SW480 (cell line): ENCODE measurements at regions not wholly inside any gene's neighbourhood (a gene's known extent, or its start where the extent isn't known, plus 50 kb on each side); places are given as distances from the start of the nearest gene placed in this dataset.
"Not testable (repeated sequence)": the region's sequence is repeated elsewhere in the genome, so short reads cannot be mapped to it uniquely, and the experiment has no call there.

Source experiments
- DNase-seq: peaks from one replicate; pipeline ENCODE4 v3.0.0-alpha.2; 2016; ENCODE audit warnings: low spot score

GRCh38 chr4:123159479-123159878 is 237.1 kb upstream of the NUDT6 start:
- no peak for DNase-seq

DNA sequence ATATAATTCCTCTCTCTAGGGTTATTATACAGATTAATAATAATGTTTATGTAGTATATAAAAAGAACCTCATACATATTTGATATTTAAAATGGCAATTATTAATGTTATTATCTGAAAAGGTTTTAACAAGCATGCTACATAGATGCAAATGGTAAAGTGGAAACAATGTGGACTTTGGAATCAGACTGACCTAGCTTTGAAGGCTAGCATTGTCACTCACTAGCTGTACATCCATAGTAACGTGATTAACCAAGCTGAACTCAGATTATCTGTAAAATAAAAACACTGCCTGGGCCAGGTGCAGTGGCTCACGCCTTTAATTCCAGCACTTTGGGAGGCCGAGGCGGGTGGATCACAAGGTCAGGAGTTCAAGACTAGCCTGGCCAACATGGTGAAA is 233.7 kb upstream of the SPRY1 start:
- no peak for DNase-seq

GRCh38 chr4:123163501-123163900 is 233.1 kb upstream of the SPRY1 start:
- no peak for DNase-seq

- DNase-seq, result no peak
These were observed 230.6 kb upstream of the SPRY1 start for GRCh38 chr4:123166023-123166422.

- DNase-seq, result no peak
These were observed 228.7 kb upstream of the SPRY1 start for GRCh38 chr4:123167931-123168330.

DNA sequence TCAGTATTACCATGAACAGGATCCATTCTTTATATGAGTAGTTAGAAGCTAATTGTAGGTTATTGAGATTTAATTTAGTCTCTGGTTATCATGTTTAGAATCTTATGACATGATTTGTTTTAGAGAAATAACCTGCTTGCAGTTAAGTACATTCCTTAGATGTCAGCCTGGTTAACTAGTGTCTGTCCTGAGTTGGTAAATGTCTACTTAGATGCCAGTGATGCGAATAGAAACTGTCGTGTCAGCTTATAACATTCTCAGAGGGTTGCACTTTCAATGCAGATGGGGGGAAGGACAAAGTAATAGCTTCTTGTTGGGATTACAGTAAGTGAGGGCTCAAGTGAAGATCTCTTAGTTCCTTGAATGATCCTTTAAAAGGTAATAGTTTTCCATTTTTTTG is 227.8 kb upstream of the SPRY1 start:
- no peak for DNase-seq

GRCh38 chr4:123170843-123171242 is 225.8 kb upstream of the SPRY1 start:
- DNase-seq, result no peak

DNA sequence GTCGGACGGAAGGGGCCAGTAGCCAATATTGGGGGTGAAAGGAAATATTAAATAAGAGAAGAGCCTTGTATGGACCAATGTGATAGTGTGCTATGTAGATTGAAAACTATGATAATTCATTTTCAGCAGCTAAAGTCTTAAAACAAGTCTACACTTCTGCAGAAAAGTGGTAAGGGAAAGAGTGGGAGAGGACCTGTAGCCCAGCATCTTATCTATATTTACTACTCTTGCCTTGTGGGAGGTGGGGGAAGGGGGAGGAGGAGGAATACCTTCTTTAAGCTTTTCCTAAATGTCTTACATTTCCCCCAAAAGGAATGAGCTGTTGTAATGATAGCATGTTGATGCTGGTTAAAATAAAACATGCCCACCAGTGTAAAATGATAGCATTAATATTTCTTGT is 220.0 kb upstream of the SPRY1 start:
- DNase-seq, result no peak

- DNase-seq, result no peak
These were observed 214.3 kb upstream of the SPRY1 start for GRCh38 chr4:123182289-123182688.

DNA sequence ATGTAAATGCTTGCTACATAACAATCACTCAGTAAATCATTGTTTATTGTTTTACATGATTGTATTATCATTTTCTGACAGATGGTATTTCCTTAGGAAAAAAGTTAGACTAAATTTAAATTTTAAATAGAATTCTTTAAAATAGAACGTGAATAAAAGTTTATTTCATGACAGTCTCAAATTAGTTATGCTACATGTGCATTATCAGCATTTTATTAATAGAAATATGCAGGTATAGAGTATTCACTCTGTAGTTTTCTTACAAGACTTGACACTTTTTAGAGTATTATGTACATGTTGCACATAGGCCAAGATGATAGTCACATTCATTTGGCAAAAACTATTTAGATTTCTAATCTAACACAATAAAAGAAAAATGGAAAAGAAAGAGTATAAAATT is 213.3 kb upstream of the SPRY1 start:
- DNase-seq, result no peak

- not testable (repeated sequence) for DNase-seq
These were observed 212.8 kb upstream of the SPRY1 start for GRCh38 chr4:123183754-123184153.

DNA sequence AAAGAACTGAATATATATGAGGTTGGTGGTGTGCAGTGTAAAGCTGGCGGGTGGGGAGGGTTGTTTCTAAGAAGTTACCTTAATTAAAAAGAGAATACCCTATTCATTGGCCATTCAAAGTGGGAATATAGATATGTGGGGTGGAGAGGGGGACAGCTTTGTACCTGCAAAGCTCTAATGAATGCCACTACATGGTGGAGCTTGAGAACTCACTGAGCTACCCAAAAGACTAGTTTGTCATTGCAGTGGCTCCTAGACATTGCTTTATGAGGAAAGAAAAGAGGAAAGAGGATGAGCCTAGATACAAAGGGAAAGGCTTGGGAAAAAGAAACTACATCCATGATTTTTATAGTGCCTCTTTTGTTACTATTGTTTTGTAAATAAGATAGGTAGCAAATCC is 209.9 kb upstream of the SPRY1 start:
- DNase-seq, result no peak

- DNase-seq, result no peak
These were observed 206.4 kb upstream of the SPRY1 start for GRCh38 chr4:123190176-123190575.

DNA sequence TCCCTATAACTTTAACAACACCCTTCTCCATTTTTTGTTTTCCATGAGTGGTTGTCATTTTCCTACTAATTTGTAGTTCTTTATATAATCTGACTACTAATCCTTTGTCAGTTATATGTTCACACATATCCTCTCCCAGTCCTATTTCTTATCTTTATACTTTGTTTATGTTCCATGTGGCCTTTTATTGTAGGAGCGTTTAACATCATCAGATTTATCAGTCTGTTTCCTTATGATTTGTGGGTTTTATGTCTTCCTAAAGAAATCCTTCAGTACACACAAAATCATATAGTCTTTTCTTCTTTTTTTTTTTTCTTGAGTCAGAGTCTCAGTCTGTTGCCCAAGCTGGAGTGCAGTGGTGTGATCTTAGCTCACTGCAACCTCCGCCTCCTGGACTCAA is 204.9 kb upstream of the SPRY1 start:
- DNase-seq, result no peak

DNA sequence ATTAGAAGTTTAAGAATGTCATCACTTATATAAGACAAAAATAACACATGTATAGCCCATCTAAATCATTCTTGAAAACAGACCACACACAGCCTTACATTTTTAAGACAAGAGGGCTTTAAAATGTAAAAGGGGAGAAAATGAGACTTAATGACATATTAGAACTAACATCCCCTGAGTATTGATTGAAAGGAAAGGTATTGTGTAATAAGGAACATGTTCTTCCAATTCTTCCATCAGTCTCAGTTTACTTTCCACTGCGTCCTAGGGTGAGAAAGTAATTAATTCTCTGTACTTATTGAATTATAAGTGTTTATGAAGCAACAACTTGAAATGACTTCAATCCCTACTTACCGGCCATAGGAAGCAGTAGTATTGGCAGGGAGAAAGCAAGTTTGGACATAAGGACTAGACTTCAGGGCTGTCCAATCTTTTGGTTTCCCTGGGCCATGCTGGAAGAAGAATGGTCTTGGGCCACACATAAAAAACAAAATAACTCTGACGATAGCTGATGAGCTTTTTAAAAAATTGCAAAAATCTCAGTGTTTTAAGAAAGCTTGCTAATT is 202.7 kb upstream of the SPRY1 start:
- no peak for DNase-seq

GRCh38 chr4:123198706-123199105 is 197.9 kb upstream of the SPRY1 start:
- no peak for DNase-seq

DNA sequence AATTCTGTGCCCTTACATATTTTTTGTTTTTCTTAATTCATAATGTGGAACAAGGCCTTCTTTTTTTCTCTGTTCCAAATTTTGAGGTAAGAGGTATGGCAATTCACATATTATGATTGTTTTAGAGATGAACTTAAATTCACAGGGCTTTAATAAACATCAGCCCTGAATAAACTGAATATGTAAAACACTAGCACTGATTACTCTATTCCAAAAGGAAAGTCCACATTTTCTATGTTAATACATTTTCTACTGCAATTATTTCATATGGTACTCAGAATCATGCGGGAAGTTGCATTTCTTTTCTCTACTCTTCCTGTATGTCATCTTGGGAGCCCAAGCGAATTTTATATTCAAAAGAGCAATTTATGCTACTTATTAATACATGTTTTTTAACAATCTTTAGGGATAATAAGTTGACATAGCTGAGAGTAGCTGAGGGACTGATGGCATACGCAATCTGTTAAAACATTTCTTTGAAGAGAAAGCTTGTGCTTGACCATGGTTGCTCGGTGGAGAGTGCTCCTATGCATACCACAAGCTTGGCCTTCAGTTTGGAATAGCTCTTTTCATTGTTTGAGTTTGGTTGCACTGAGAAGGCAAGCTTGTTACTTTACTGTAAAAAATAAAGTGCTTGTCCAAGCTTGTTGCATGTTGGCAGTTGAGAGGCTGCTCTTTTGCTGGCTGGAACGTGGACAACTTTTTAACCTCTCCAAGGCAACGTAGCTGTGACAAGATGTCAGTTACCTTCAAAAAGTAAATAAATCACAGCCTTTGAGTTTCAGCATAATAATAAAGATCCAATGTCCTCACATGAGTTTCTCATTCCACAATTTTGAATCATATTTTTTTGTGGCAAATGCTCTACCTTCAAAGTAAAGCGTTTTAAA is 196.3 kb upstream of the SPRY1 start:
- DNase-seq, result no peak

GRCh38 chr4:123204737-123205136 is 191.9 kb upstream of the SPRY1 start:
- DNase-seq, result no peak

GRCh38 chr4:123206016-123206415 is 190.6 kb upstream of the SPRY1 start:
- DNase-seq, result no peak

DNA sequence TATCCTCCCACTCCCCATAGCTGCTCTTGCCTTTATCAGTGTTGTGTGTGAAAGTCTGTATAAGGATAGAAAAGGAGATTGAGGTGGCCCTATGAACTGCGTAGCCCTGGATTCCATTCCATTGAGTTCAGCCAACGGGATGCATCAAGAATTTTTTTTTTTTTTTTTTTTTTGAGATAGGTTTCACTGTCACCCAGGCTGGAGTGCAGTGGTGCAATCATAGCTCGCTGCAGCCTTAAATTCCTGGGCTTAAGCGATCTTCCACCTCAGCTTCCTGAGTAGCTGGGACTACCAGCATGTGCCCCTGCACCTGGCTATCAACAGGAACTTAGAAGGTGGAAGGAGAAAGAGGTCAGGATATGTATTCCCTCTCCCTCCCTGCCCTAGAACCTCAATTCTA is 187.2 kb upstream of the SPRY1 start:
- DNase-seq, result no peak

DNA sequence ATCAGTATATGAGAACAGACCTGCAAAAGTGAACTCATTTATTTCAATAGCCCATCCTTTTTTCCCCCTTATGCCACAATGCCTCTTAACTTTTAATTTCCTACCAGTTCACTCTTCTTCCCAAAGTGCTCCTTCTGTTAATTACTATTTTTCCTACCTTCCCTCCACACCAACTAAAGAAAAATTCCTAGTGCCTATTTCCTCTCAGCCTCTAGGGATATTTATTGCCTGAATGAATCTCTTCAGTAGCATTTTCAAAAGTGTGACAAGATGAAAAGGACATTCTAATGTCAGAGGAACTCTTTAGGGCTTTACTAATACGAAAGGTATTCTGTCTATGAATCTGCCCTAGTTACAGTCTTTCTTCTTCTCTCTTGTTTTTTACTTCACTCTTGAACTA is 181.1 kb upstream of the SPRY1 start:
- no peak for DNase-seq

DNA sequence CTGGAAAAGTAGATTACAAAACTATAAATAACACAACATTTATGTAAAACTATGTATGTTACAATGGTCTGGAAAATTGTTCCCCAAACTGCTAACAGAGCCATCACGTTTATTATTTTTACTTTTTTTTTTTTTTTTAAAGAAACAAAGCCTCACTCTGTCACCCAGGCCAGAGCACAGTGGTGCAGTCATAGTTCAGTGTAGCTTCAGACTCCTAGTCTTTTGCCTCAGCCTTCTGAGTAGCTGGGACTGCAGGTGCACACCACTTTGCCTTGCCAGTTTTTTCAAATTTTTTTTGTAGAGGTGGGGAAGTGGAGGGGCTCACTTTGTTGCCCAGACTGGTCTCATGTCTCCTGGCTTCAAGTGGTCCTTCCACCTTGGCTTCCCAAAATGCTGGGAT is 180.1 kb upstream of the SPRY1 start:
- no peak for DNase-seq

- no peak for DNase-seq
These were observed 179.6 kb upstream of the SPRY1 start for GRCh38 chr4:123216946-123217345.

GRCh38 chr4:123217664-123218063 is 178.9 kb upstream of the SPRY1 start:
- DNase-seq, result no peak
